Uterus (tissue), 3 donors: ENCODE measurements at regions not wholly inside any gene's neighbourhood (a gene's known extent, or its start where the extent isn't known, plus 50 kb on each side); places are given as distances from the start of the nearest gene placed in this dataset.

Experiments
- DNase-seq, 2 donors: peaks; one replicate each; pipeline ENCODE4 v3.0.0-alpha.2; 2019 to 2020
- H3K27ac ChIP-seq, 2 donors: fragments of 200-600 bp; sonication (generic); 1 replicate in 1 of 2; 2 replicates in 1 of 2; pipeline ENCODE4 v1.5.1; 2016 to 2018
- H3K27me3 ChIP-seq, 2 donors: fragments of 200-600 bp; sonication (generic); one replicate each; pipeline ENCODE4 v1.5.1; 2018 to 2019; ENCODE audit warnings: control low read depth in 1 of 2
- H3K36me3 ChIP-seq, 2 donors: fragments of 200-600 bp; sonication (generic); one replicate each; pipeline ENCODE4 v1.5.1; 2019; ENCODE audit warnings: control low read depth in 1 of 2
- H3K4me1 ChIP-seq, 2 donors: fragments of 200-600 bp; sonication (generic); one replicate each; pipeline ENCODE4 v1.5.1; 2018 to 2019; ENCODE audit warnings: control low read depth in 1 of 2
- H3K4me3 ChIP-seq, 2 donors: fragments of 200-600 bp; sonication (generic); 1 replicate in 1 of 2; 2 replicates in 1 of 2; pipeline ENCODE4 v1.5.1; 2018 to 2019; ENCODE audit warnings: mild to moderate bottlenecking in 1 of 2
- H3K9me3 ChIP-seq, 2 donors: fragments of 200-600 bp; sonication (generic); one replicate each; pipeline ENCODE4 v1.5.1; 2019; ENCODE audit warnings: control low read depth in 1 of 2
- POLR2A ChIP-seq, 2 donors: fragments of 450-650 bp; IDR thresholded peaks; one replicate each; pipeline ENCODE4 v1.6.1; 2016; ENCODE audit warnings: antibody characterized with exemption in 2 of 2, mild to moderate bottlenecking in 1 of 2, moderate library complexity in 1 of 2
- intact Hi-C: fragments of 100-400 bp; cut with DNase I; formaldehyde crosslinking; loops from one replicate; pipeline ENCODE4 v1.15.1; 2023; ENCODE audit warnings: low total_unique reads
- TF ChIP-seq, protein P1 (sequence below), 4 experiments: fragments of 200-600 bp in 2 of 4; fragments of 450-650 bp in 2 of 4; sonication (generic) in 2 of 4; IDR thresholded peaks; one replicate each; pipeline ENCODE4 v1.5.1; 2016 to 2019; ENCODE audit warnings: antibody characterized with exemption in 4 of 4, mild to moderate bottlenecking in 2 of 4, moderate library complexity in 1 of 4
- donor health status: DM: yes; HTN: yes; CAD: no.

- Histone ChIP-seq H3K4me3 (no peak overlapping the region), H3K27ac (no peak overlapping the region), H3K4me1 (no peaks in the 10 kb centered on the region), H3K27me3 (no peaks in the 10 kb centered on the region), H3K36me3 (no peaks in the 10 kb centered on the region), H3K9me3 (no peaks in the 10 kb centered on the region)
- intact Hi-C loops: no loop called here
- TF ChIP-seq POLR2A (IDR thresholded peaks at IDR 0.05): no peak
- TF ChIP-seq, protein P1, sequence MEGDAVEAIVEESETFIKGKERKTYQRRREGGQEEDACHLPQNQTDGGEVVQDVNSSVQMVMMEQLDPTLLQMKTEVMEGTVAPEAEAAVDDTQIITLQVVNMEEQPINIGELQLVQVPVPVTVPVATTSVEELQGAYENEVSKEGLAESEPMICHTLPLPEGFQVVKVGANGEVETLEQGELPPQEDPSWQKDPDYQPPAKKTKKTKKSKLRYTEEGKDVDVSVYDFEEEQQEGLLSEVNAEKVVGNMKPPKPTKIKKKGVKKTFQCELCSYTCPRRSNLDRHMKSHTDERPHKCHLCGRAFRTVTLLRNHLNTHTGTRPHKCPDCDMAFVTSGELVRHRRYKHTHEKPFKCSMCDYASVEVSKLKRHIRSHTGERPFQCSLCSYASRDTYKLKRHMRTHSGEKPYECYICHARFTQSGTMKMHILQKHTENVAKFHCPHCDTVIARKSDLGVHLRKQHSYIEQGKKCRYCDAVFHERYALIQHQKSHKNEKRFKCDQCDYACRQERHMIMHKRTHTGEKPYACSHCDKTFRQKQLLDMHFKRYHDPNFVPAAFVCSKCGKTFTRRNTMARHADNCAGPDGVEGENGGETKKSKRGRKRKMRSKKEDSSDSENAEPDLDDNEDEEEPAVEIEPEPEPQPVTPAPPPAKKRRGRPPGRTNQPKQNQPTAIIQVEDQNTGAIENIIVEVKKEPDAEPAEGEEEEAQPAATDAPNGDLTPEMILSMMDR (IDR thresholded peaks at IDR 0.05): no peak
- no peak for DNase-seq
Observed at GRCh38 chr1:79847700-79848099, 841.2 kb upstream of the ADGRL4 start.

GRCh38 chr1:79845936-79846335 lies 839.4 kb upstream of the ADGRL4 start:
- intact Hi-C loops: no loop called here
- no peaks in the 10 kb centered on the region for H3K9me3 ChIP-seq
- TF ChIP-seq POLR2A (IDR thresholded peaks at IDR 0.05): no peak
- TF ChIP-seq, protein P1 (IDR thresholded peaks at IDR 0.05): no peak
- no peaks in the 10 kb centered on the region for H3K27me3 ChIP-seq
- H3K36me3 ChIP-seq: no peaks in the 10 kb centered on the region
- no peak for DNase-seq
- H3K4me3 ChIP-seq: no peak overlapping the region
- H3K27ac ChIP-seq: no peak overlapping the region
- no peaks in the 10 kb centered on the region for H3K4me1 ChIP-seq

GRCh38 chr1:79842811-79843210 lies 836.3 kb upstream of the ADGRL4 start:
- Histone ChIP-seq H3K27ac (no peak overlapping the region), H3K4me1 (no peaks in the 10 kb centered on the region), H3K27me3 (no peaks in the 10 kb centered on the region), H3K36me3 (no peaks in the 10 kb centered on the region), H3K4me3 (no peak overlapping the region), H3K9me3 (no peaks in the 10 kb centered on the region)
- intact Hi-C loops: no loop called here
- DNase-seq: no peak
- no peak for TF ChIP-seq POLR2A (IDR thresholded peaks at IDR 0.05)
- TF ChIP-seq, protein P1 (IDR thresholded peaks at IDR 0.05): no peak

DNA sequence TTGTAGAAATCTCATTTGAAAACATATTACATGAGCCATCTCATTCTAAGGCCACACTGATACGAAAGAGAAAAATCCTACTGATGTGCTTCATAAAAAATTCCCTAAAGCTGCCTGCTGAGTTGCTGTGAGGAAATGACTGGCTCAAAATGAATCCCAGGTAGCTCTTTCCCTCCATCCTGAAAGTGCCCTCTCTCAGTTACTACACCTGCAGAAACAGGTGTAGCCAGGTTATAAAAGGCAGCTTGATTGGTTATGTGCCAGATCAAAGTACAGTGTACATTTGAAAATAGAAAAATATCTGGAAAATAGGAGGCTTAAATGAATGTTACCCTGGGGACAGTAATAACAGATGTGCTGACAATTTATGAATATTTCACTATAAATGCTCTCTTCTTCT lies 833.4 kb upstream of the ADGRL4 start:
- no peak for TF ChIP-seq POLR2A (IDR thresholded peaks at IDR 0.05)
- TF ChIP-seq, protein P1 (IDR thresholded peaks at IDR 0.05): no peak
- Histone ChIP-seq H3K9me3 (no peaks in the 10 kb centered on the region), H3K36me3 (no peaks in the 10 kb centered on the region), H3K4me1 (no peaks in the 10 kb centered on the region), H3K4me3 (no peak overlapping the region), H3K27ac (no peak overlapping the region), H3K27me3 (no peaks in the 10 kb centered on the region)
- DNase-seq: no peak
- intact Hi-C loops: no loop called here

DNA sequence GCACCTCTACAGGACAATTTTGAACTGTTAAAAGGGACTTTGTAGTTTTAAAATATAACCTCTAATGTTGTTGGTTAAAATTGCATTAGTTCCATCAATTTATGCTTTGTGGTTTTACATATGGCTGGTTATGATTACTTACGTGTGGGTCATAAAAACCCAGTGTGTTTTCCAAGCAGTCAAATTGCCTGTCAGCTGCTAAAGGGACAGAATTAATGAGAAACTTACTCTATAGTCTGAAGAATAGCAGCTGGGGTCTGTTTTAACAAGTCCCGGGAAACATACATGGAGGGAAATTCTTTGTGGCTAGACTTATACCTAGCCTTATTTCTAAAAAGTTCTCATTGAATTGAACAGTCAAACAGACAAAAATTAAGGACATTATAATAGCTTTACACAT lies 820.9 kb upstream of the ADGRL4 start:
- TF ChIP-seq POLR2A (IDR thresholded peaks at IDR 0.05): no peak
- TF ChIP-seq, protein P1 (IDR thresholded peaks at IDR 0.05): no peak
- intact Hi-C loops: no loop called here
- Histone ChIP-seq H3K36me3 (no peaks in the 10 kb centered on the region), H3K27ac (no peak overlapping the region), H3K4me3 (no peak overlapping the region), H3K9me3 (no peaks in the 10 kb centered on the region), H3K4me1 (no peaks in the 10 kb centered on the region), H3K27me3 (no peaks in the 10 kb centered on the region)
- no peak for DNase-seq
